DMS53 treated with DMSO at 0.1 percent for 48 hours (cell line): ENCODE measurements at regions not wholly inside any gene's neighbourhood (a gene's known extent, or its start where the extent isn't known, plus 50 kb on each side); places are given as distances from the start of the nearest gene placed in this dataset.
"Not testable (repeated sequence)": the region's sequence is repeated elsewhere in the genome, so short reads cannot be mapped to it uniquely, and the experiment has no call there.

Source experiments
- DNase-seq: peaks from one replicate; lab custom pipeline; 2025; ENCODE audit not compliant: unreplicated experiment; lab: John Stamatoyannopoulos, UW

DNA sequence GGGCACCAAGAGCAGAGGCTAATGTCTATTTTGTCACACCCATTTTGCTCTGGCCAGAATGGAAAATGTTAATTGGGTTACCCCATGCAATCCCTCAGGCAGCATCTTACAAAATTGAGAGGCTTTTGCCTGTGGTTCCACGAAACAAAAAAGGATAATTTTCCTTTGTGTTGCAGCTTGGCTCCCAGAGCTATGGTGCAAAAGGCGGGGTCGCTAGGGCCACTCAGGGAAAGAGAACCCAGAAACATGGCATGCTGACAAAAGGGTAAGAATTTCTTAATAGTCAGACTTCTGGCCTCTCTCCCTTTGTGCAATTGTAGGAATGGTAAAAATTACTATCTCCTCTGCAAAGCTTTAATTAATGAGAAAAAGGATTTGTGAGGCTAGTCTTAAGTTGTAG, 119.6 kb upstream of the BANK1 start:
- DNase-seq = no peak

DNA sequence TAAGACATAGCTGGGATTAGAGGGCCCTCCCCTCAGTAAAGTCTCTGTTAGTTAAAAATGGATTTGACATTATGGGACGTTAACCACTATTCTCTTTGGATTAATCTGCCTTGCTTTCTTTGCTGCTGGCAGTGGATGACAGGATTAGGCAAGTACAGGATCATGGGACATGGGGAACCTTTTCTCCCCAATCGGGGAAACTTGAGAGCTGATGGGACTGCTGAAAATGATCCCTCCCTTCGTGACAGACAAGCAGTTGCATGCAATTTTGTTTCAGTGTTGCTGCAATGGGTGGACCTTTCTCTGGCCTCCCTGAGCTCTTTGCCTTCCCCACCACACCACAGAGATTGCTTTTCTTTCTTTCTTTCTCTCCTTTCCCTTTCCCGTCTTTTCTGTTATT, 120.2 kb upstream of the BANK1 start:
- DNase-seq = no peak

DNA sequence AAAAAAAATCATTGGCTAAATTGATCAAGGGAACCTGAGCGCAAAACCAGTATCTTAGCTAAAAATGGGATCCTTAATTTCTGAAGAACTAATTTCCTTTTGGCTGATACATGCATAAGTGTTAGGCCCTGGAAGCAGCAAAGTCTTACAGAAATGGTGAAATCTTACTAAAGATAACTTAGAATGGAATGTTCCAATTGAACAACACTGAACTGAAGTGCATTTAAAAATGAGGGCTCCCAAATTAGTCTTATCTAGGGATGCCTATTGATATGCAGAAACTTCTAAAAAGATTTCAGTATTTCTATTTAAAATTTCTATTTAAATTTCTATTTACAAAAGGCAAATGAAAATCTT, 120.7 kb upstream of the BANK1 start:
- DNase-seq = no peak

DNA sequence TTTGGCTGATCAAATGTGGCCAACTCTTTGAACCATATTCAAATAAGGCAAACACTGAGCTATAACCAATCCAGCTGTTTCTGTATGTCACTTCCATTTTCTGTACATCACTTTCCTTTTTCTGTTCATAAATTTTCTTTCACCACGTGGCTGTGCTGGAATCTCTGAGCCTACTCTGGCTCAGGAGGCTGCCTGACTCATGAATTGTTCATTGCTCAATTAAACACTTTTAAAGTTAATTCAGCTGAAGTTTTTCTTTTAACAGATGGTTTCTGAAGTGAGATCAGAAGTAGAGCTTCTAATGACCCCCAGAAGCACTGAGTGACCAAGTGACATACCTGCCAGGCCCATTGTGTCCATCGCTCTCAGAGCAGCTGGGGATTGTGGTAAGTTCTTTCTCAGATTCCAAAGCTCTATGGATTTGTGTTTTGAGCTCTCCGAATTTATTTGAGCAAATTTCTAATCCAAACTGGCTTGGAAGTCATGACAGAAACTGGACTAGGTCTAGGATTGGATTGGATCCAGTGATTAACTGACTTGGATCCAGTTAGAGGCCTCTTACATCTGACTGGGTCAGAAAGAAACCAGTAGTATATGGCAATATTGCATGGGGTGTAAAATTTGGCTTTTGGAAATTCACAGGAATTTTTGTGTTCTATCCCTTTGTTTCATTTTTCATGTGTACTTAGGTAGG, 121.2 kb upstream of the BANK1 start:
- no peak for DNase-seq

DNA sequence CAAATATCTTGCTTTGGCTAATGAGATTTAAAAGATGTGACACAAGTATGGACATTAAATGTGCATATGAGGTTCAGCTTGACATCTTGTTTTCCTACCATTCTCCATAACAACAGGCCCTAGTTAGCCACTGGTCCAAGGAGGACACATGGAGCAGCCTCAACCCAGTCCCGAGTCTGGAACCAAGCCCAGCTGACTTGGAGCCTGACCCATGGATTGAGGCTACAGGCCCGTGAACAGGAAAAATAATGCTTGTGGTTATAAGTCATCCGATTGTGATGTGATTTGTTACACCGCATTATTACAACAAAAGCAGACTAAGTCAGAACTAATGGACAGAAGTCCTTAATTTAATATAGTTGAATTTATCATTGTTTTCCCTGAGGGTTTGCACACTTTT, 123.2 kb upstream of the BANK1 start:
- no peak for DNase-seq

DNA sequence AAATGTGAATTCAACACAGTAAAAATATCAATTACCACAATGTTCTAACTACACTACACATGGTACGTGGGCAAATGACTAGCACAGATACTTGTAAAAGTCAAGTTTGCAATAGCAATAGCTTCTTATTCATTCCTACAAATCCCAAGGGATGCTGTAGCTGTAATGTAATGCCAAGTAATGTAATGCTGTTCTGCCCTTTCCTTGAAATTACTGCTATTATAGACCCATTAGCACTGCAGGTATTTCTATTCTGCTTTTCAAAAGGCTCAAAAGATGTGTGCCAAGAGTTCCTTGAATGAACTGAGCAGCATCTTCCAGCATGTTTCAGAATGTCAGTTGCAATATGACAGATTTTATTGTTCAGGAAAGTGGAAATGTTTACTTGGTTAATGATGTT, 129.9 kb upstream of the BANK1 start:
- DNase-seq = no peak

DNA sequence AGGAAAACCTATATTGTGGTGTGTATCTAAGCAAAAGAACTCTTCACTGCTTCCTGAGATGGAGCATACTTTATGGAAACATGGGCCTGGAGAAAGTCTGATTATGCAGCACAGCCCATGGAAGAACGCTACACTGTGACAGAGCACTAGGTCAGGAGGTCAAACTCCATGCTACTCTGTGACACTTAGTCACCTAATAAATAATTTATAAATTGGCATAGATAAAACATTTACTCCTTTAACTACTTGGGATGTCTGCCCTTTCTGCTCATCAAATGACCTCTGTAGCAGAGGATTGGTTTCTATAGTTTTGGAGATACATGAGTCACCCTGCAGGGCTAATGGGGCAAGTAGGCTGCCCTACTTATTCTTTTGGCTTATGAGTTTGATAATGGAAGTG, 134.7 kb upstream of the BANK1 start:
- DNase-seq = no peak

DNA sequence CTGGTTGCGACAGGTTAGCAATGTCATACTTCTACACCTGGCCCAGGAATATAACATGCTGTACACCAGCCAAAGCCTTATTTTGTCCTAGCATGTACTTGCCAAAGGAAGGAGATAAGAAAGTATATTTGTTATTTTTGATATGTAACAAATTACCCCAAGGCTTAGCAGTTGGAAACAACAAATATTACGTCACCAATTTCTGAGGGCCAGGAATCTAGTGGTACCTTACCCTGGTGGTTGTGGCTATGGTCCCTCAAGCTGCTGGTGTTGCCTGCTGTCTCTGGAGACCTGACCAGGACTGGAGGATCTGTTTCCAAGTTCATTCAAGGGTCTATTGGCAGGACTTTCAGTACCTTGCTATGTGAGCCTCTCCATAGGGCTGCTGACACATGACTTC, 135.5 kb upstream of the BANK1 start:
- no peak for DNase-seq

DNA sequence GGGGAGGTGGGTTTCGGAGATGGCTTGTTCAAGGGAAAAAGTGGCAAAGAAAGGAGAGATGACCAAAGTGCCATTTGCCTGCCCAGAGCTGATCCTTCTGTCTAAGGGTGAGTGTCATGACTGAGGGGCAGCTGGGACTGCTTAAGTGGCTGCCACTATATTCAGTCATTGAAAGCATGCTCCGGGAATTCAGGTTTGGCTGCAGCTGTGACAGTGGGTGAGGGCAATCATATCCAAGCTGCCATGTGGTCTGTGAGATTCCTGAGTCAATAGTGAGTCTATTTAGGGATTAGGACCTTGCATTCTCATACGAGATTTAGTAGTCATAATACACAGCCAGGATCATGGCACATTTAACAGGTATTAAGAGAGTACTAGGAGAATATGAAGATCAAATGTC, 138.8 kb upstream of the BANK1 start:
- DNase-seq = peak; percentile 6

DNA sequence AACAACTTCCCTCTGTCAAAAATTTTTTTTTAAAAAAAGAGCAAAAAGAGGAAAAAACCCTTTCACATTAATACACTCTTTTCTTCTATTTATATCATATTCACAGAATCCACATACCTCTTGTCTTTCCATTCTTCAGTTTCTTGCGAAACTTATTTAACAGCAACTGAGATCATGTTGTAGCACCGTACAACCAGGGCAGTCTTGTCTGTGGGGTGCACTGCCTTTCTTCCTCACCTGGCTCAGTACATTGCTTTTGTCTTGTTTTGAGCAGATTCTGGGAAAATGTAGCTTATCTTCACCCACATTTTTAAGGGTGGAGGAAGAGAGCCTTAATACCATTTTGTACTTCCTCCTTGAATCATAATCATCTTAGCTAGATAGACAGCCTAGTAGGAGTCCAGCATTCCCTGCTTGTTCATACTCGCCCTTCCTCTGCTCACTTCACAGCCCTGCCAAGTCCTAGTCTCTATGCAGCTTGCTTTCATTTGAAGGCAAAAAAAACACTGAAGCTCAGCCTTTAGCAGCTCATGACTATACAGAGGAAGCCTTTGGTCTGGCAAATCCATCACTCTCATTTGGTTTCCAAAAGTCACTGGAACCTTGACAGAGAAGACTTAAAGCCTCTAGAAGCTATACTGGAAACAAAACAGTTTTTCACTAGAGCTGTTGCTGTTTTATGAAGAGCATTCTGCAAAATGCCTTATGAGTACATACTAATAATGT, 140.6 kb upstream of the BANK1 start:
- DNase-seq = no peak

DNA sequence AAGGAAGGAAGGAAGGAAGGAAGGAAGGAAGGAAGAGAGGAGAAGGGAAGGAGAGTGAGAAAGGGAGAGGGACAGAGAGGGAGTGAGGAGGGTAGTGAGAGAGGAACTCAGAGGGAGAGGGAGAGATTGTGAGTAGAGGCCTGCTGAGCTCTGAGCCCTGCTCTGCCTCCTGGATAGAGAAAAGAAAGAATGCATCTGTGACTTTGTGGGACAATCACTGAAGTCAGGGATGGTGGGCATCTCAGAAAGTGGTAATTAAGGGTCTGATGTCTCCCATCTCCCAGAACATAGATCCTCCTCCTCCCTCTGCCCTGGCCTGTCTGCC, 142.9 kb upstream of the BANK1 start:
- DNase-seq = no peak

DNA sequence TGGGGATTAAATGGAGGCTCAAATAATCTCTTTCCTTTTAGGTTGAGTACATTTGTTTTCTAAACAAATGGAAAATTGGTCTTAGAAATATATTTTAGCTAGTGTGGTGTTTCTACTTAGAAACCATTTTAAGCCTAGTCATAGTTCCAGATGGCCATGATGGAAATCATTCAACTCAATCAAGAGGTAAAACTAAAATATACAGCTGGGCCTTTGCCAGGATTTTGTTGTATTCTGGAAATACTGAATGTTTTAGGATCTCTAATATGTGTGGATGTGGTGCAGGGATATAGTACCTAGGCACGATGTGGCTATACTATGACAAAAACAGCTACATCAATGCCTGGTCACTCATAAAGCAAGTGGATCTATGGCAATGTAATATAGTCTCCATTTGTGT, 146.0 kb upstream of the BANK1 start:
- no peak for DNase-seq

DNA sequence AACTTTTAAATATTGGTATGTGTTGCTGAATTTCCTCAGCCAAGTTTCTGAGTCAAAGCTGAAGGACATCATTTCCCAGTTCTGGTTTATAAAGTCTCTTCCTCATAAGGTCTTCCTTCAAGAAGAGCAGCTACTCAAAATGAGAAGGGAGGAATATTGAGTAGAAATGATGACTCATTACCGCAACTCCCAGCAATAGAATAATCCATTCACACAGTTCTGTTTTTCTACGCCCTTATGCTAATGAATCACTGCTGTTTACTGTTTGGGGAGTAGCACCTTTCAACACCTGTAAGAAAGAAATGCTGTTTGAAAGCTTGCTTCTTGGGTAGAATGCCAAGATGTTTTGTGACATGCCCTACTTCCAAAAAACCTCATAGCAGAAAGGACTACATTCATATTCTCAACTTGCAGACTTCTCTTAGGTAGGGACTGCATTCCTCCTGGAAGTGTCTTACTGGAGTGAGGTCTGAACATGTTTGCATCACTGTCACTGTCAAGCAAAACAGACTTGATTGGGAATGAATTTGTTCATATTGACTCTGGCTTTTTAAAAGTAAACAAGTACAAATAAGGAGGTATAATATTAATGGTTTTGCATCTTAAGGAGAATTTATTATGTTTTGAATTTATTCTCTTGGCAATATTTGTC, 147.2 kb upstream of the BANK1 start:
- no peak for DNase-seq

DNA sequence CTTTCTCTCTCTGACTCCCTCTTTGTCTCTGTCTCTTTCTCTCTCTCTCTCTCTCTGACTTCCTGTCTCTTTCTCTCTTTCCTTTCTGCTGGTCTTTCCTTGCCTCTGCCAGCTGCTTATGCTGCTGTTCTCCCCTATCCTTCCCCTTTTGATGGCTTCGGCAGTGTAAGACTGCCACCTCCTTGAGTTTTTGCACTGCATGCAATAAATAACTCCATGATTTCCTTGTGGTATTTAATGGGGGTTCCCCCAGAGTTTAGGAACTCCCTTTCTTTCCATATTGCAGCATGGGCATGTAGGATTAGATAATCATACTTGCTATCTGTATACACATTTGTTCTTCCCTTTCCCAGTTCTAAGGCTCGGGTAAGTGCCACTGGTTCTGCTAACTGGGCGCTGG, 157.8 kb upstream of the BANK1 start:
- not testable (repeated sequence) for DNase-seq

DNA sequence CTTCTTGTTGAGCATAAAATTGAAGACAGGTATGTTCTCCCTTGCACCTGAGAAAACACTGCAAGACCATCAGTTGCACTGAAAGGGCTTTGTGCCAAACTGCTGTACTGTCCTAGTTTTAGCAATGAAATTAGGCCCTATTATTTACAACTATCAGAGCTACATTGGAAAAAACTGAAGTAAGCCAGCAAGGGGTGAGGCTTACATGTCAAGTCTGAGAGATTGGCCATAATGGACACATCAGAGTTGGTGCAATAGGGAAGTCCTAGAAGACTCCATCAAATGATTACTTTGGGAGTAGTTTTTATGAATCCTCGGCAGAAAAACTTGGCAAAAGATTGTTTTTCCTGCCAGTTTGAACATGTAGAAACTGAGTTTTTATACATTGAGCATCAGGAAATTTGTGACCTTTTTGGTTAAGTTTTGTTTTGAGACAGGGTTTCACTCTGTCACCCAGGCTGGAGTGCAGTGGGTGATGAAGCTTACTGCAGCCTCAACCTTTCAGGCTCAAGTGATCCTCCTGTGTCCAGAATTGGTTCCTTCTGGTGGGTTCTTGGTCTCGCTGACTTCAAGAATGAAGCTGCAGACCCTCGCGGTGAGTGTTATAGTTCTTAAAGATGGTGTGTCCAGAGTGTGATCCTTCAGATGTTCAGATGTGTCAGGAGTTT, 160.1 kb upstream of the BANK1 start:
- DNase-seq = no peak

DNA sequence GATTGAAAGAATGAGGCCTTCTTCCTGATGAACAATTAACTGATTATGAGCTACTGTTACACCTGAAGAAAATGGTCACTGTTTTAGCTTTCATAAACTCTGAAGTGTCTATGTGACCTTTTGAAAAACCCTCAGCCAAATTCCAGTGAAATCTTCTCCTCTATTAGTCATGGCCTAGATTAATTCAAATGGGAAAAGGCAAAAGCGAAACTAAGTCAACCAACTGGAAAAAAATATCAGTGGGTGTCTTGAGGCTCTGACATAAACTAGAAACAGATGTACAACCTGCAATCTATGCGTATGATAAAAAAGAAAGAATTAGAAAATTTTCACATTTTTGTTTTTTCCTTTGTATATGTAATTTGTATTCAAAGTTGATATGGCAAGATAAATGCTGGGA, 169.4 kb upstream of the BANK1 start:
- DNase-seq = no peak

DNA sequence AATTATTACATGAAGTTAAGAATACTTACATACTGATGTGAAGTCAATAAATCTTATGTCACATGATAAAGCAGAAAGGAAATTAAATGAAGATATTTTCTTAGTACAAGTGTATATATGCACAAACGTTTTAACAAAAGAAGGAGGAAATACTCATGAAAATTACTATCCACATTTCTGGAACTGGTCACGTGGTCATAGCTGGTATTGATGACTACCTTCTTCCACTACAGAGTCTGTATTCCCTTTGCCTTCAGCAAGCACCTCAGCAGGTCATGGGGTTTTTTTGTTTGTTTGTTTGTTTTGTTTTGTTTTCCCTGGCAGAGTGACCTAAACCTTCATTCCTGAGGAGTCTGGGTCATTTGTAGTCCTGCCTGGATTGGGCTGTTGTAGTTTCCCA, 174.9 kb upstream of the BANK1 start:
- no peak for DNase-seq

DNA sequence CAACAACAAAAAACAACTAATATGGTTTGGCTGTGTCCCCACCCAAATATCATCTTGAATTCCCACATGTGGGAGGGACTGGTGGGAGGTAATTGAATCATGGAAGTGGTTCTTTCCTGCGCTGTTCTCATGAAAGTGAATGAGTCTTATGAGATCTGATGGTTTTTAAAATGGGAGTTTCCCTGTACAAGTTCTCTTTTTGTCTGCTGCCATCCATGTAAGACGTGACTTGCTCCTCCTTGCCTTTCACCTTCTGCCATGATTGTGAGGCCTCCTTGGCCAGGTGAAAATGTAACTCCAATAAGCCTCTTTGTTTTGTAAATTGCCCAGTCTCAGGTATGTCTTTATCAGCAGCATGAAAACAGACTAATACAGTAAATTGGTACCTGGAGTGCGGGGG, 183.5 kb upstream of the BANK1 start:
- DNase-seq = not testable (repeated sequence)

DNA sequence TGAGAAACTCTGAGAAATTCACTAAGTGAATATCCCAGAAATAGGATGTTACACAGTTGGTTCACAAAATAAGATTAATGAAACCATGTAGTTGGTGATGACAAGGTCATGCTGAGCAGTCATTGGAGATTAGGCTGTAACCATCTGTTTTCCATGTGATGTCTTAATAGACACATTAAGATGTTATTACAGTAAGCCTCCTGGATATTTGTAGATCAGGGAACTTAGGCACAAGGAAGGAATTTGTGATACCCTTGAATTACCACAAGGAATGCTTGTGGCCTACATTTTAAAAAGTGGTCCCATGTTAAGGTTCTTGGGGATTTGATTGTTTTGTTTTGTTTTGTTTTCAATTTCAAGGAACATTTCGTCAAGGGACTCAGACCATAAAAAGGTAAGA, 185.6 kb upstream of the BANK1 start:
- no peak for DNase-seq

DNA sequence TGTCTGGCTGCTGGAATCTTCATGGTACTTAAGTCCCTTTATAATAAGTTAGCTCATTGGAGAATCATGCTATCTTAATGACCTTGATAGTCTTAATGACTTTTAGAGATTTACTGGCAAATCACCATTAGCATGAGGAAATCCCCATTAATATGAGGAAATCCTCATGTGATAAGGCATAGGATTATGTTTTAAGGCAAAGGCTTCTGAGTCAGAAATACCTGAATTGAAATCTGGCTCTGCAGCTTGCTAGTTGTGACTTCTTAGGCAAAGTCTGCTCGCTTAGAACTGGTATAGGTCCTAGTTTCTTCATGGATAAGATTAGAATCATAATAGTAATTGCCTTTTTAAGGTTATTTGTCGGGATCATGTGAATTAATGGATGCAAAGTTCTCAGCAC, 190.2 kb upstream of the BANK1 start:
- DNase-seq = no peak

DNA sequence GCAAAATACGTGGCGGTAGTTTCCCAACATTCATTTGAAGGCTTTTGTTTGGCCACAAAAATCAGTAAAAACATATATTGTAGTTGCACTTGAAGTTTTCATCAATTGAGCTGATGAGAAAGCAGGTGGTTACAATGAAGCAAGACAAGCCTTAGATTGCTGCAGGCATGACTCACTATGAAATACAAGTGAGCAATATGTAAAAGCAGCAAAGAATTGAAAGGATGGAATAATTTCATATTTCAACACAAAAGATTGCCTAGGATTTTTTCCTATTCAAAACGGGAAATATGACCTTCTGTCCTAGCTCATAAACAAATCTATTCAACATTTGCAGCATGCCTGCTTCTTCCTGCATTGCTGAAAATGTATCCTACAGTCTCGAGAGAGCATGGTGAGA, 190.9 kb upstream of the BANK1 start:
- no peak for DNase-seq
